ENCODE measurements at regions not wholly inside any gene's neighbourhood (a gene's known extent, or its start where the extent isn't known, plus 50 kb on each side); places are given as distances from the start of the nearest gene placed in this dataset.

DNA sequence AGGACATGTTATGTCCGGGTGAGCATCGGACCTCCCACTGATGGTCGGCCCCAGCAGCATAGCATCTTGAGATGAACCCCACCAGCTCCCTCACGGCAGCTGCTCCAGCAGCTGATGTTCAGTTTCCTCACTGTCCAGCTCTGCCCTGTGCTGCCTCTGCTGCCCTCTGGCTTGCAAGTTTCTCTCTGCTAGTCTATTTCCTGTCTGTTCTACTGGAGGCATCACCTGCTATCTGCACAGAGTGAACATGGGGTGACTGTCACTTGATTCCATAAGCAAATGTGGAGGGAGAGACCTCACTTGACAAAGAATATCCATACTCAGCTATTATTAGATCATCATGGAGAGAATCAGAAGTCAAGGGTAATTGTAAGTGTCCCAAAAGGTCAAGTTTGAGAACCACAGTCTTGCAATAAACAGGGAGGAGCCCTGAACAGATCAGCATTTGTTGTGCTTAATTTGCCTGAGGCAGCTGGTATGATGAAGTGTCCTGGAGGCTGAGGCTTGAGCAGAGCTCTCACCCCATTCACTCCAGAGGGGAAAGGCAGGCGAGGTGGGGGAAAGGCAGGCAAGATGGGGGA lies 702.8 kb downstream of the SEMA5A start:
- H3K27ac ChIP-seq: no peak overlapping the region
- TF ChIP-seq ZFX (IDR thresholded peaks at IDR 0.05): no peak
- TF ChIP-seq, protein P1, sequence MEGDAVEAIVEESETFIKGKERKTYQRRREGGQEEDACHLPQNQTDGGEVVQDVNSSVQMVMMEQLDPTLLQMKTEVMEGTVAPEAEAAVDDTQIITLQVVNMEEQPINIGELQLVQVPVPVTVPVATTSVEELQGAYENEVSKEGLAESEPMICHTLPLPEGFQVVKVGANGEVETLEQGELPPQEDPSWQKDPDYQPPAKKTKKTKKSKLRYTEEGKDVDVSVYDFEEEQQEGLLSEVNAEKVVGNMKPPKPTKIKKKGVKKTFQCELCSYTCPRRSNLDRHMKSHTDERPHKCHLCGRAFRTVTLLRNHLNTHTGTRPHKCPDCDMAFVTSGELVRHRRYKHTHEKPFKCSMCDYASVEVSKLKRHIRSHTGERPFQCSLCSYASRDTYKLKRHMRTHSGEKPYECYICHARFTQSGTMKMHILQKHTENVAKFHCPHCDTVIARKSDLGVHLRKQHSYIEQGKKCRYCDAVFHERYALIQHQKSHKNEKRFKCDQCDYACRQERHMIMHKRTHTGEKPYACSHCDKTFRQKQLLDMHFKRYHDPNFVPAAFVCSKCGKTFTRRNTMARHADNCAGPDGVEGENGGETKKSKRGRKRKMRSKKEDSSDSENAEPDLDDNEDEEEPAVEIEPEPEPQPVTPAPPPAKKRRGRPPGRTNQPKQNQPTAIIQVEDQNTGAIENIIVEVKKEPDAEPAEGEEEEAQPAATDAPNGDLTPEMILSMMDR (conservative IDR thresholded peaks at IDR 0.05): peak; percentile 46

DNA sequence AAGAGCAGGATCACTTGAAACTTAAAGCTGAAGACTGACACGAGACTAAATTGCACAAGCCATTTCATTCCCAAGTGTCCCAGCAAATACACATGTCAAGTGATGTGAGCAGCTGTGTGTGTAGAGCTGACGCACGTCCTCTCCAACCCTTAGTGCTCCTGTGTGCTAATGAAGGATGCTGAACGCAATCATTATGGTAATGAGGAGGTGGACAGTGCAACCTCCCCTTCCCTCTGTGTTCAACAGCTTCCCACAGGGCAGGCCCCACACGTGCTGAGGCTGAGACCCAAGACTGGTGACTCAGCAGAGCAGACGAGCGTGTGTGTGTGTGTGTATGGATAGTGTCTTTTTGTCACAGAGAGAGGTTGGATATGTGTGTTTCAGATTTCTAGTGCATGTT lies 702.1 kb downstream of the SEMA5A start:
- H3K27ac ChIP-seq: no peak overlapping the region
- TF ChIP-seq, protein P1 (conservative IDR thresholded peaks at IDR 0.05): no peak
- TF ChIP-seq ZFX (IDR thresholded peaks at IDR 0.05): no peak

DNA sequence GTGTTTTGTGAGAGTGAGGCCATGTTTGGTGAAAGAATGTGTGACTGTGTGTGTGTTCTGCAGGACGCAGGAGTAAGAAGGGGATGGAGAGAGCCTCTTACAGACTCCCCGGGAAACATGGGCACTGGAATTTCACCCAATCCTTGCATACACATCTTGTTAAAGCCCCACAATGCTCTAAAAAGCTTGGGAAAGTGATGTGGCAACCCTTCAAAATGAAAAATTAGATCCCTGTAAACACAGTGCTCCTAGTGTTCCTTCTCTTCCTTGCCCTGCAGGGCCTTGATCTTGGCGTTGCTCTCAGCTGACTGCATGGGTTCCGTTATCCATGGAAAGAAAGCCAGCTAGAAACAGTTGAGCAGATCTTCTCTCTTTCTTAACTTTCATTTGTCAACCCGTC lies 701.7 kb downstream of the SEMA5A start:
- H3K27ac ChIP-seq: no peak overlapping the region
- TF ChIP-seq, protein P1 (conservative IDR thresholded peaks at IDR 0.05): no peak
- TF ChIP-seq ZFX (IDR thresholded peaks at IDR 0.05): no peak

DNA sequence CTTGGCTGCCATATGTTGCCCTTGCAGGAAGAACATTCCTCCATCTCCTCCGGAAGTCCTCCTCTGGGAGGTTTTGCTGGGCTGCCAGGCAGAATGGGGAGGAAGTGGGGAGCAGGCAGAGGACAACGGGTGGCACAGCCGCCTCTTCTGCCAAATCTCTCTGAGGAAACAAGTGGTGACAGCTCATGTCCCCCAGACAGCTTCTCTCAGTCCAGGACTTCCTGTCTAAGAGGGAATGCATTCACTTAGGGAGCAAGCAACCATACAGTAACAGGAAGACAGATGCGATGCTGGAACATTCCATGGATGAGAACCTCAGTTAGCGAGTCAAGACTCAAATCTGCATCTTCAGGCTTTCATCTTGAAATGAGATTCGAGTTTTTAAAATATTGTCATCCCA lies 701.0 kb downstream of the SEMA5A start:
- H3K27ac ChIP-seq: no peak overlapping the region
- TF ChIP-seq ZFX (IDR thresholded peaks at IDR 0.05): no peak
- TF ChIP-seq, protein P1 (conservative IDR thresholded peaks at IDR 0.05): no peak

DNA sequence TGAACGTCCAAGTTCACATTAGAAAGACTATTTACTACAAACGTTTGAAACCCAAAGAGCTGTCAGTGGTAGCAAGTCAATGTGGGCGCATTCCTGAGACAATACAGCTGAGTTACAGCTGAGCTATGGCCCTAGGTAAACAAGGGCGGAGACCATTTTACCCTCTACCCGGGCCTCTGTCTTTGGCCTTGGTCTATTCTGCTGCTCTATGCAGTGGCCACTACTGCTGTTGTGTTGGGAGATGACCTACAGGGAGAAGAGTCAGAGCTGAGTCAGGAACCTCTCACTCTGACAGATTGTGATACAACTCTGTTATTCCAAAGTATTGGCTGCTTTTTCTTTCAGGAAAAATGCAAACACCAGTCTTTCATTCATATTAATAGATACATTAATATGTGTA lies 700.6 kb downstream of the SEMA5A start:
- H3K27ac ChIP-seq: no peak overlapping the region

DNA sequence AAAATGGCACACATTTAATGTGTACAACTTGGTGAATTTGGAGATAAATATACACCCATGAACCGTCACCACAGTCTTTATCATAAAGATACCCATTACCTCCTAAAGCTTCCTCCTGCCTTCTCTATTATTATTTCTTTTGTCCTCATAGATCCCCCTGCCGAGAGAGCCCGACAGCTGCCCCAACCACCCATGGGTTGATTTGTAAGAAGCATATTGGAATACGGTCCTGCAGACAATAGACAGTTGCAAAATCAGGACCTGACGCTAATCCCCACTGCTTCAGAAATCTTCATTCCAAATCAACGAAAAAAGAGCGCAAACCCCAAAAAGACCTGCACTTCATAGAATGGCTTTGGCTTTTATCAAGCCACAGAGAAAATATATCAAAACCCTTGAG lies 697.5 kb downstream of the SEMA5A start:
- TF ChIP-seq, protein P1 (conservative IDR thresholded peaks at IDR 0.05): no peak
- TF ChIP-seq ZFX (IDR thresholded peaks at IDR 0.05): no peak
- no peak overlapping the region for H3K27ac ChIP-seq

More for the DNA sequence above, 700.6 kb downstream of the SEMA5A start:
- no peak for TF ChIP-seq ZFX (IDR thresholded peaks at IDR 0.05)
- TF ChIP-seq, protein P1 (conservative IDR thresholded peaks at IDR 0.05): no peak

DNA sequence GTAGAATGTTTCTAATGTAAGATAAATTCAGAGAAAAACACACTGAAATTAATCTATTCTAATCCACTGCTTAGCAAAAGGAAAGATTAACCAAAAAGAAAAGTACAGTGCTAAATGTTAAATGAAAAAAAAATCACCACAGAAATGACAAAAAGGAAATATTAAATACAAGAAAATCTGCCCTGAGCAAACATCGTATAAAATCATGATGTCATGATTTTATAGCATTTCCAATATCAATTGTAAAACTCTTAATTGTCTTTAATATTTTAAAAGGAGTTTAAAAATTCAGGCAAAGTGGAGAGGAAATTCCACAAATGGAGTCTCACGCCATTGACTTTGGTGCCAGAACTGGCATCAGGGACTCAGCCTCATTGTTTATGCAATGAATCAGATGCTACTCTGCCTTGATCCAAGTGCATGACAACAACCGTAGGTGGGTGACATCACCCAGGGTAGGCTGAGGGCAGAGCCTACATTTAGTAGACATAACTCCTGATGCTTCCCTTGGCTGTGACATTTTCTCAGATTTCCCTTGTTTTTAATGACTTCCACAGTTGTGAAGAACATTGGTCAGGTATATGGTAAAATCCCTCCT lies 696.8 kb downstream of the SEMA5A start:
- no peak overlapping the region for H3K27ac ChIP-seq
- TF ChIP-seq ZFX (IDR thresholded peaks at IDR 0.05): no peak

DNA sequence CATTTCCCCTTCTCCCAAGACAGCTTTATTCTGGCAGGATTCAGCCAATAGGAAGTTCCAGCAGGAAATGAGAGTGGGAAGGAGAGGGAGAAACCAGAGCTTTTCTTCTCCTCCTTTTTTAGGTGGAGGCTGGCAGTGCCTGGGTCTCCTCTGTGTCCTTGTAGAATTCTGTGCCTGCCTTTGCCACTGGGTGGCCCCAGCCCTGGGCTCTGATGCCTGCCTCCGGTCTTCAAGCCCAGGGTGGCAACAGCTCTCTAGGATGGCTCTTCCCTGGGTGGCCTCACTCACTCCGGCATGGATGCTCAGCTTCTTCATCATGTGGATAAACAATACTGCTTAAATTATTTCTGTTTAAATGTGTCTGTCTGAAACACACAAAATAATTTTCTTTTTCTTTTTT lies 694.8 kb downstream of the SEMA5A start:
- TF ChIP-seq ZFX (IDR thresholded peaks at IDR 0.05): no peak
- TF ChIP-seq, protein P1 (conservative IDR thresholded peaks at IDR 0.05): peak; percentile 22
- no peak overlapping the region for H3K27ac ChIP-seq

Measured in C4-2B (cell line).